OCI-LY7 (cell line): ENCODE measurements at regions not wholly inside any gene's neighbourhood (a gene's known extent, or its start where the extent isn't known, plus 50 kb on each side); places are given as distances from the start of the nearest gene placed in this dataset.

ENCODE experiments used
- EZH2phosphoT487 ChIP-seq: fragments of 200-600 bp; sonication (generic); IDR thresholded peaks from 2 replicates; pipeline ENCODE4 v1.6.1; 2018; ENCODE audit warnings: low read depth, borderline replicate concordance, mild to moderate bottlenecking, mixed run types, antibody characterized with exemption, low read length, moderate library complexity, mixed read lengths
- TF ChIP-seq, protein P1 (sequence below): fragments of 200-600 bp; sonication (generic); conservative IDR thresholded peaks from 2 replicates; pipeline ENCODE4 v1.5.1; 2014; ENCODE audit warnings: mild to moderate bottlenecking, antibody characterized with exemption, low read length, moderate library complexity, mixed read lengths

DNA sequence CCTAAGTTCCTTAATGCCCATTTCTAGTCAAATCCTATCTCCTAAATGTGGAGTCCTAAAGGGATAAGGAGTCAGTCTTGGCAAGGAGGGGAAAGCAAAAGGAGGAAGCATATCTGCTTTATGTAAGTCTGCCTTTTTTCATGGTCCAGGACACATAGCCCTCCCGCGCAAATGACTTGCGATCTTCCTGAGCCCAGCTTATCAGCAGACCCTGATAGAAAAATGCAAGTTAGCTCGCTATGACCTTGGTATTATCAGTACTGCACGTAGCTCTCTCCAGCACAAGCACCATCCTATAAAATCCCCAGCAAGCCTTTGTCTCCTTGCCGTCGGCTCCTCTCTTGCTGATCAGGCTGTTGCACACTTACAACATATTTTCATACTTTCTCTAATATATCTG is 281.4 kb upstream of the KCNH7 start:
- TF ChIP-seq, protein P1, sequence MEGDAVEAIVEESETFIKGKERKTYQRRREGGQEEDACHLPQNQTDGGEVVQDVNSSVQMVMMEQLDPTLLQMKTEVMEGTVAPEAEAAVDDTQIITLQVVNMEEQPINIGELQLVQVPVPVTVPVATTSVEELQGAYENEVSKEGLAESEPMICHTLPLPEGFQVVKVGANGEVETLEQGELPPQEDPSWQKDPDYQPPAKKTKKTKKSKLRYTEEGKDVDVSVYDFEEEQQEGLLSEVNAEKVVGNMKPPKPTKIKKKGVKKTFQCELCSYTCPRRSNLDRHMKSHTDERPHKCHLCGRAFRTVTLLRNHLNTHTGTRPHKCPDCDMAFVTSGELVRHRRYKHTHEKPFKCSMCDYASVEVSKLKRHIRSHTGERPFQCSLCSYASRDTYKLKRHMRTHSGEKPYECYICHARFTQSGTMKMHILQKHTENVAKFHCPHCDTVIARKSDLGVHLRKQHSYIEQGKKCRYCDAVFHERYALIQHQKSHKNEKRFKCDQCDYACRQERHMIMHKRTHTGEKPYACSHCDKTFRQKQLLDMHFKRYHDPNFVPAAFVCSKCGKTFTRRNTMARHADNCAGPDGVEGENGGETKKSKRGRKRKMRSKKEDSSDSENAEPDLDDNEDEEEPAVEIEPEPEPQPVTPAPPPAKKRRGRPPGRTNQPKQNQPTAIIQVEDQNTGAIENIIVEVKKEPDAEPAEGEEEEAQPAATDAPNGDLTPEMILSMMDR: no peak
- TF ChIP-seq EZH2phosphoT487: no peak
